Suppressor macrophage treated with lipopolysaccharide for 4 hours (primary cell): ENCODE measurements at regions not wholly inside any gene's neighbourhood (a gene's known extent, or its start where the extent isn't known, plus 50 kb on each side); places are given as distances from the start of the nearest gene placed in this dataset.

Experiments
- DNase-seq: peaks from one replicate; pipeline ENCODE4 v3.0.0-alpha.2; 2020

GRCh38 chr5:118022062-118022461 is 966.3 kb downstream of the DTWD2 start:
- no peak for DNase-seq

- DNase-seq = no peak
These were observed 970.8 kb downstream of the DTWD2 start for GRCh38 chr5:118017536-118017935.

GRCh38 chr5:118016396-118016795 is 972.0 kb downstream of the DTWD2 start:
- no peak for DNase-seq

GRCh38 chr5:118015511-118015910 is 972.8 kb downstream of the DTWD2 start:
- DNase-seq = no peak

- no peak for DNase-seq
These were observed 978.5 kb downstream of the DTWD2 start for GRCh38 chr5:118009741-118010297.

- DNase-seq = no peak
These were observed 979.6 kb downstream of the DTWD2 start for GRCh38 chr5:118008779-118009178.

GRCh38 chr5:118007262-118007661 is 981.1 kb downstream of the DTWD2 start:
- DNase-seq = no peak

- no peak for DNase-seq
These were observed 982.1 kb downstream of the DTWD2 start for GRCh38 chr5:118006219-118006618.

- no peak for DNase-seq
These were observed 988.3 kb downstream of the DTWD2 start for GRCh38 chr5:117999939-118000549.

- no peak for DNase-seq
These were observed 1005.7 kb downstream of the DTWD2 start for GRCh38 chr5:117982691-117983090.

GRCh38 chr5:117973785-117974184 is 1014.6 kb downstream of the DTWD2 start:
- DNase-seq = no peak

GRCh38 chr5:117955831-117956230 is 1032.5 kb downstream of the DTWD2 start:
- DNase-seq = no peak

- DNase-seq = no peak
These were observed 1034.0 kb downstream of the DTWD2 start for GRCh38 chr5:117954331-117954730.

- no peak for DNase-seq
These were observed 1035.1 kb downstream of the DTWD2 start for GRCh38 chr5:117953272-117953671.

- DNase-seq = no peak
These were observed 1040.5 kb downstream of the DTWD2 start for GRCh38 chr5:117947836-117948235.

- DNase-seq = no peak
These were observed 1041.2 kb downstream of the DTWD2 start for GRCh38 chr5:117947121-117947520.

GRCh38 chr5:117945258-117945657 is 1043.1 kb downstream of the DTWD2 start:
- peak; percentile 32 for DNase-seq

GRCh38 chr5:117943541-117943940 is 1044.8 kb downstream of the DTWD2 start:
- DNase-seq = peak; percentile 43

- DNase-seq = no peak
These were observed 1045.4 kb downstream of the DTWD2 start for GRCh38 chr5:117942861-117943519.

GRCh38 chr5:117893211-117893610 is 1095.1 kb downstream of the DTWD2 start:
- DNase-seq = no peak

- DNase-seq = no peak
These were observed 1096.0 kb downstream of the DTWD2 start for GRCh38 chr5:117892360-117892759.

GRCh38 chr5:117889596-117889995 is 1098.8 kb downstream of the DTWD2 start:
- peak; percentile 36 for DNase-seq

- DNase-seq = peak; percentile 74
These were observed 1099.7 kb downstream of the DTWD2 start for GRCh38 chr5:117888688-117889087.

- DNase-seq = no peak
These were observed 1106.7 kb downstream of the DTWD2 start for GRCh38 chr5:117881426-117882230.
